HG03103 (cell line): ENCODE measurements at regions not wholly inside any gene's neighbourhood (a gene's known extent, or its start where the extent isn't known, plus 50 kb on each side); places are given as distances from the start of the nearest gene placed in this dataset.

ENCODE experiments used
- ATAC-seq: cut with Tn5 transposase; IDR thresholded peaks from one replicate; pipeline ENCODE4 v1.9.1; 2021; ENCODE audit warnings: low read depth; ENCODE audit not compliant: unreplicated experiment

GRCh38 chr10:29132551-29133111 is 156.2 kb upstream of the LYZL1 start:
- no peak for ATAC-seq

- ATAC-seq, result no peak
These were observed 153.5 kb upstream of the LYZL1 start for GRCh38 chr10:29135337-29135736.

- no peak for ATAC-seq
These were observed 152.5 kb upstream of the LYZL1 start for GRCh38 chr10:29136411-29136810.

- no peak for ATAC-seq
These were observed 148.7 kb upstream of the LYZL1 start for GRCh38 chr10:29140151-29140550.

GRCh38 chr10:29140991-29141390 is 147.9 kb upstream of the LYZL1 start:
- no peak for ATAC-seq

- ATAC-seq, result no peak
These were observed 147.1 kb upstream of the LYZL1 start for GRCh38 chr10:29141761-29142160.

GRCh38 chr10:29142516-29143314 is 146.2 kb upstream of the LYZL1 start:
- ATAC-seq, result no peak

- no peak for ATAC-seq
These were observed 144.7 kb upstream of the LYZL1 start for GRCh38 chr10:29144126-29144525.

GRCh38 chr10:29146311-29147100 is 142.4 kb upstream of the LYZL1 start:
- ATAC-seq, result no peak

GRCh38 chr10:29150010-29150409 is 138.9 kb upstream of the LYZL1 start:
- ATAC-seq, result no peak

- ATAC-seq, result no peak
These were observed 137.9 kb upstream of the LYZL1 start for GRCh38 chr10:29151005-29151404.

GRCh38 chr10:29157321-29157720 is 131.5 kb upstream of the LYZL1 start:
- ATAC-seq, result no peak

- no peak for ATAC-seq
These were observed 130.8 kb upstream of the LYZL1 start for GRCh38 chr10:29158066-29158465.

GRCh38 chr10:29160150-29160617 is 128.7 kb upstream of the LYZL1 start:
- ATAC-seq, result no peak

GRCh38 chr10:29163746-29164145 is 125.1 kb upstream of the LYZL1 start:
- ATAC-seq, result no peak

GRCh38 chr10:29166713-29167112 is 122.2 kb upstream of the LYZL1 start:
- ATAC-seq, result no peak

GRCh38 chr10:29169021-29169420 is 119.8 kb upstream of the LYZL1 start:
- no peak for ATAC-seq

GRCh38 chr10:29171717-29172116 is 117.2 kb upstream of the LYZL1 start:
- no peak for ATAC-seq

GRCh38 chr10:29174389-29174788 is 114.5 kb upstream of the LYZL1 start:
- no peak for ATAC-seq

- no peak for ATAC-seq
These were observed 111.7 kb upstream of the LYZL1 start for GRCh38 chr10:29176845-29177832.
